ENCODE measurements at regions not wholly inside any gene's neighbourhood (a gene's known extent, or its start where the extent isn't known, plus 50 kb on each side); places are given as distances from the start of the nearest gene placed in this dataset.

DNA sequence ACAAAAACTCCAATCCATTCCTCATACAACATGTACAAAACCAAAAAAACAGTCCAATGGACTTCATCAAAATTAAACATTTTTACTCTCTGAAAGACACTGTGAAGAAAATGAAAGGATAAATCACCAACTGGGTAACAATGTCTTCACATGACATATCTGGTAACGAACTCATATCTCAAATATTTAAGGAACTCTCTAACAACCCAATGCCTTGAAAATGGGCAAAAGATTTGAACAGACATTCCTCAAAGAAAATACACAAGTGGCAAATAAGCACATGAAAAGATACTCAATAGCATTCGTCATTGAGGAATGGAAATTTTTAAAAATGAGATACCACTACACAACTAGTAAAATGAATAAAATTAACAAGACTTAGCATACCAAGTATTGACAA lies 198.7 kb upstream of the RASSF8 start:
- Histone ChIP-seq H3K27ac (ENCODE audit: low read depth) (no peak overlapping the region), H3K4me3 (ENCODE audit: low read depth, low read length) (no peak overlapping the region), H3K36me3 (ENCODE audit: insufficient read depth) (no peaks in the 10 kb centered on the region), H3K4me1 (ENCODE audit: insufficient read depth) (no peaks in the 10 kb centered on the region)
- WGBS = 83% methylated on average over 2 of the region's 2 CpGs
- DNase-seq (ENCODE audit: extremely low spot score) = no peak

DNA sequence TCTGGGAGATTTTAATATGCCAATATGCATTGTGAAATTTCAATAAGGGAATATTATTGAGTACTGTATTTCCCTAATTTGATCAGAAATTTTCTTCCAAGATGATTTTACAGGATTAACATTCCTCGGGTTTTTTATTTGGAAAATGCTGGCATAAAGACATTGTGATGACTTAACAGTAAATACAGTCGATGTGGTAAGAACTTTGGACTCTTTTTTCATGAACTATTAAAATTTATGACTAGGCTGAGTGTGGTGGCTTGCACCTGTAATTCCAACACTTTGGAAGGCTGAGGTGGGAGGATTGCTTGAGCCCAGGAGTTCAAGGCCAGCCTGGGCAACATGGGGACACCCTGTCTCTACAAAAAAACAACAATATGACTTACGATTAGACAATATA lies 197.1 kb upstream of the RASSF8 start:
- H3K36me3 ChIP-seq (ENCODE audit: insufficient read depth) = no peaks in the 10 kb centered on the region
- no peak for DNase-seq (ENCODE audit: extremely low spot score)
- no peak overlapping the region for H3K27ac ChIP-seq (ENCODE audit: low read depth)
- no peak overlapping the region for H3K4me3 ChIP-seq (ENCODE audit: low read depth, low read length)
- H3K4me1 ChIP-seq (ENCODE audit: insufficient read depth) = no peaks in the 10 kb centered on the region
- WGBS = 51% methylated on average over 3 of the region's 3 CpGs

DNA sequence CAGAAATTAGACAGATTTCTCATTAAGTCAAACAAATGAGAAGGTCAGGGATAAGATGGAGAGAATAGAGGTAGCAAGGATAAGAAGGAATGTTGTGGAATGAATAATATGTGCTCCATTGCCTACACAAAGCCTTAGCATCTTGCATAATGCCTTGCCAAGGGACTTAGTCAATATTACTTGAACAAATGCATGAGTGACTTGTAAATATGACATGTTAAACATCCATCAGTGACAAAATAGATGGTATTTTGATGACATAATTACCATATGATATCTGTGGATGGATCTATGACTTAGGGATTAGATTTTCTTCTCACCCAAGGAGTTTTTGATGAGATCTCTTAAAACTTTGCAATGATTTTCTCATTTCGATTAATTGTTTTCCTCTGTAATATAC lies 194.1 kb upstream of the RASSF8 start:
- no peaks in the 10 kb centered on the region for H3K4me1 ChIP-seq (ENCODE audit: insufficient read depth)
- no peaks in the 10 kb centered on the region for H3K36me3 ChIP-seq (ENCODE audit: insufficient read depth)
- no peak for DNase-seq (ENCODE audit: extremely low spot score)
- H3K27ac ChIP-seq (ENCODE audit: low read depth) = no peak overlapping the region
- 98% methylated on average over 1 of the region's 1 CpG for WGBS
- H3K4me3 ChIP-seq (ENCODE audit: low read depth, low read length) = no peak overlapping the region

DNA sequence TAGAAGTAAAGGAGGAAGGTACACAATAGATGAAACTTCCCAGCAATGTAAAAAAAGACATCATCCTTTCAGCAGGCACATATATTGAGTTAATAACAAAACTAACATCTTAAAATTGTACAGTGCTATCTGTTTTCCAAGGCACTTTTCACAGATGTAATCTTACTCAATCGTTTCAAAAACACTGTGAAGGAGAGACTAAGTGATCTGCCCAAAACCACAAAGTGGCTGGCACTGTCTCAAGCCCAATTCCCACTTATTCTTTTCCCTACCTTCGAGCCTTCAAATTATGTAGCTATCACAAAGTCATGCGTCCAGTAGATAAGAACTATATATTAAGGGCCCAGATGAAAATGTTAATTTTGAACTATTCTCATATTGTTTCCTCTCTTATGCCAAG lies 193.6 kb upstream of the RASSF8 start:
- 48% methylated on average over 3 of the region's 3 CpGs for WGBS
- H3K4me1 ChIP-seq (ENCODE audit: insufficient read depth) = no peaks in the 10 kb centered on the region
- DNase-seq (ENCODE audit: extremely low spot score) = no peak
- H3K36me3 ChIP-seq (ENCODE audit: insufficient read depth) = no peaks in the 10 kb centered on the region
- no peak overlapping the region for H3K4me3 ChIP-seq (ENCODE audit: low read depth, low read length)
- no peak overlapping the region for H3K27ac ChIP-seq (ENCODE audit: low read depth)

DNA sequence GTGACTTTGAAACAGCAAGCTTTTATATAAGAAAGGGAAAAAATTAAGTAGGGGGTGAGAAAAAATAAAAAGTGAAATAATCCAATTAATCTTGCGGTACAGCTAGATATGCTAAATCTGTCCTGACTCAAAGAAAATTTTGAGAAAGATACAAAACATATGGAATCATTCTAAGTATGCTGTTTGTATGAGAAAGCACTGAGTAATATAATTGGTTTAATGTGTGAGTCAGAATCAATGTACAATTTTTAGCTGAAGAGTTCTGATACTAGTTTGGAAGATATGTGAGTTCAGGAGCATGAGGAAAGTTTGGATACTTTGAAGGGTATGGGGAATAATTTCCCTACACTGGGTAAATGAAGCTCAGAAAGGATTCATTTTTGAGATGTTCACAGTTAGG lies 190.9 kb upstream of the RASSF8 start:
- WGBS = 80% methylated on average over 1 of the region's 1 CpG
- no peak overlapping the region for H3K27ac ChIP-seq (ENCODE audit: low read depth)
- H3K4me3 ChIP-seq (ENCODE audit: low read depth, low read length) = no peak overlapping the region
- H3K36me3 ChIP-seq (ENCODE audit: insufficient read depth) = no peaks in the 10 kb centered on the region
- H3K4me1 ChIP-seq (ENCODE audit: insufficient read depth) = no peaks in the 10 kb centered on the region
- no peak for DNase-seq (ENCODE audit: extremely low spot score)

DNA sequence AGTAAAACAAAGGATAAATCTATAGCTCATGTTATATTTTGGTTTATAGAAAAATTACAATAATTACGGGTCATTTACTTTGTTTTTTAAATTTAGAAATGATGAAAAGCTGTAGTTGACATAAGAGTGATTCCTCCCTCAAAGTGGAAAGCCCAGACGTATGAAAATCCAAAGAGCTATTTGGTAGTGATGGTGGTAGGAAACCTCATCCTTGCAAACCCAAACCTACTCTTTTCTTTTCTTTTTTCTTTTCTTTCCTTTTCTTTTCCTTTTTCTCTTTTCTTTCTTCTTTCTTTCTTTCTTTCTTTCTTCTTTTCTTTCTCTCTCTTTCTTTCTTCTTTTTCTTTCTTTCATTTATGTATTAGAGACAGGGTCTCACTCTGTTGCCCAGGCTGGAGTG lies 190.3 kb upstream of the RASSF8 start:
- Histone ChIP-seq H3K36me3 (ENCODE audit: insufficient read depth) (no peaks in the 10 kb centered on the region), H3K4me1 (ENCODE audit: insufficient read depth) (no peaks in the 10 kb centered on the region), H3K4me3 (ENCODE audit: low read depth, low read length) (no peak overlapping the region), H3K27ac (ENCODE audit: low read depth) (no peak overlapping the region)
- WGBS = 90% methylated on average over 2 of the region's 2 CpGs
- DNase-seq (ENCODE audit: extremely low spot score) = no peak

DNA sequence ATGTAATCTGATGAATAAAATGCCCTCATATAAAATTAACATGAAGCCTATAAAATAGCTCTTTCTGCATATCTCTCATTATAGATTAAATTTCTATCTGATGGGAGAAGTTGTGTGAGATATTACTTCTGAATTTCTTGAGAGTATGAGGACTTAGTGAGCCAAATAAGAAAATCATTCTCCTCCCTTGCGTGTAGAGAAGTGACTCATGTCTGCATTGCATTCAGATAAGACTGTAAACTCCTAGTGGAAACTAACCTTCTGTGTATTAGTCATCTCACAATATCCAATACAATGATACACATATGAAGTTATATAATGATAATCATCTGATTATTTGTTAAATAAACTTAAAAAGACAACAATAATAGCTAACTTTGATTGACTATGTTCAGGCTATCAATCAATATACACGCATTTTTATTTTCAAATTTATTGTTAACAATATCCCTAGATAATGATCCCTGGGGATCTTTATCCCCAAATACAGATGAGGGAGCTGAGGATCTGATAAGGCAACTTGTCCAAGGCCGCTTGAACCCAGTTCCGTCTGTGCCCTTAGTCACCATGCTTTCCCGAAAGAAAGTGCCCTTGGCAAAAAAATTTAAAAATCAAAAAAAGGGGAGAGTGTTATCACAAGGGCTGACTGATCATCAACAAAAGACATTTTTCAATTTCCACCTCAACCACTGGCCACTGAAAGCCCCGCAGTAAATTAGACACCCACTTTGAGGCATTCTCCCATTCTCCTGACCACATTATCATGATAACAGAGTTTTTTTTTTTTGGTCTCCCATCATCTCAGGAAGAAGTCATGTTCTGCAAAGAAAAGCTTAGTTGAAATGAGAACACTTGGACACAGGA lies 189.2 kb upstream of the RASSF8 start:
- Histone ChIP-seq H3K27ac (ENCODE audit: low read depth) (no peak overlapping the region), H3K4me3 (ENCODE audit: low read depth, low read length) (no peak overlapping the region), H3K4me1 (ENCODE audit: insufficient read depth) (no peaks in the 10 kb centered on the region), H3K36me3 (ENCODE audit: insufficient read depth) (no peaks in the 10 kb centered on the region)
- 71% methylated on average over 6 of the region's 6 CpGs for WGBS
- no peak for DNase-seq (ENCODE audit: extremely low spot score)

- no peak for DNase-seq (ENCODE audit: extremely low spot score)
- H3K4me3 ChIP-seq (ENCODE audit: low read depth, low read length) = no peak overlapping the region
- H3K36me3 ChIP-seq (ENCODE audit: insufficient read depth) = no peaks in the 10 kb centered on the region
- H3K4me1 ChIP-seq (ENCODE audit: insufficient read depth) = no peaks in the 10 kb centered on the region
- 37% methylated on average over 2 of the region's 2 CpGs for WGBS
- no peak overlapping the region for H3K27ac ChIP-seq (ENCODE audit: low read depth)
Measured at GRCh38 chr12:25771041-25771440, 187.4 kb upstream of the RASSF8 start.

- H3K36me3 ChIP-seq (ENCODE audit: insufficient read depth) = no peaks in the 10 kb centered on the region
- H3K4me3 ChIP-seq (ENCODE audit: low read depth, low read length) = no peak overlapping the region
- no peak for DNase-seq (ENCODE audit: extremely low spot score)
- WGBS = 96% methylated on average over 4 of the region's 4 CpGs
- no peak overlapping the region for H3K27ac ChIP-seq (ENCODE audit: low read depth)
- H3K4me1 ChIP-seq (ENCODE audit: insufficient read depth) = no peaks in the 10 kb centered on the region
Measured at GRCh38 chr12:25771476-25771875, 187.0 kb upstream of the RASSF8 start.

DNA sequence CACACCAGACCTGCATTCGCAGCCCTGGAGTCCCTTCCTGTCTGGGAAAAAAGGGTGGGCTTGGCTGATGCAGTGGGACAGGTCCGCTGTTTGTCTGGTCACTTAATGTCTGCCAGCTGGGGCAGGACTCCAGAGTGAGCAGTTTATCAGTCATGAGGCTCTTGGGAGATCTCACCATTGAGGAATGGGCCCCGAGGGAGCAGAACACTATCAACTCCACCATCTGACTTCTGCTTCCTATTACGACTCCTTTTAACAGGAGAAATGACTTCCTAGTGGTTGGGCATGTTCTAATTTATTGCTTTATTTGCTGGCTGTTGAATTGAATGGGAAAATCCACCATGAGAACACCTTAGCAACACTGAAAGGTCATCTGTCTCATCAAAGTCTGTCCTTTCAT lies 182.5 kb upstream of the RASSF8 start:
- DNase-seq (ENCODE audit: extremely low spot score) = no peak
- no peaks in the 10 kb centered on the region for H3K36me3 ChIP-seq (ENCODE audit: insufficient read depth)
- H3K4me3 ChIP-seq (ENCODE audit: low read depth, low read length) = no peak overlapping the region
- 47% methylated on average over 4 of the region's 4 CpGs for WGBS
- H3K27ac ChIP-seq (ENCODE audit: low read depth) = no peak overlapping the region
- H3K4me1 ChIP-seq (ENCODE audit: insufficient read depth) = no peaks in the 10 kb centered on the region

DNA sequence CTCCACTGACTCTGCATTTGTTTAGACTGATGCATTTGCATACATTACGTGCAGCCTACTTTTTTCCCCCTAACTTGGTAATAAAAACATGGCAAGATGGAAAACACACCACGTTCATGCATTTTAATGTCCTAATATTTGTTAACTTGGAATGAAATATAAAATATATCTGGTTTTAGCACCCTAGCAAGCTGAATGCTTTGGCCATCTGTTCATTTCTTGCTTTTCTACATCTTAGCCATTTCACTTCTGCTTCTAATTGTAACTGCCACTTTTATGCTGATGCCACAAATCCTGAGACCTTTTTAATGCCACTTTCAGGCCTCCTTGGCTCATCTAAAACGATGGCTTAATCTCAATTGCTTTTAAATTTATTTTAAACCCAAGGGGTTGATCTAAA lies 177.7 kb upstream of the RASSF8 start:
- no peak for DNase-seq (ENCODE audit: extremely low spot score)
- H3K27ac ChIP-seq (ENCODE audit: low read depth) = no peak overlapping the region
- H3K4me3 ChIP-seq (ENCODE audit: low read depth, low read length) = no peak overlapping the region
- no peaks in the 10 kb centered on the region for H3K36me3 ChIP-seq (ENCODE audit: insufficient read depth)
- 68% methylated on average over 3 of the region's 3 CpGs for WGBS
- no peaks in the 10 kb centered on the region for H3K4me1 ChIP-seq (ENCODE audit: insufficient read depth)

DNA sequence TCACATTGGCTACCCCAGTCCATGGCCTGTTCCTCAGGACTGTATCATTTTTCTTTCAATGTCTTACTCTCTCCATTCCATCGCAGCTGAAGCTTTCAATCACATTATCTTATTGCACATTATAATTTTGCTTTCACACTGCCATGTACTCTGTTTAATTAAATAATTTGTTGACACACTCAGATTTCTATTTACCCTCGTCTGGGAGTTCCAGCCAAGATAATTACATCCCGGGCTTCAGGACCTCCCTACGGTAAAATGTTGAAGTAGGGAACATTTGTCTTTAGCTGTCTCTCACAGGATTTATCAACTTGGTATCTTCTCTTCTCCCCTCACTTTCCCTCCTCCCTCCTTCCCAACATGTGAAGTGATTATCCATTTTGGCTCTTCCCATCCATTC lies 177.2 kb upstream of the RASSF8 start:
- Histone ChIP-seq H3K4me1 (ENCODE audit: insufficient read depth) (no peaks in the 10 kb centered on the region), H3K36me3 (ENCODE audit: insufficient read depth) (no peaks in the 10 kb centered on the region), H3K27ac (ENCODE audit: low read depth) (no peak overlapping the region), H3K4me3 (ENCODE audit: low read depth, low read length) (no peak overlapping the region)
- 82% methylated on average over 4 of the region's 4 CpGs for WGBS
- no peak for DNase-seq (ENCODE audit: extremely low spot score)

DNA sequence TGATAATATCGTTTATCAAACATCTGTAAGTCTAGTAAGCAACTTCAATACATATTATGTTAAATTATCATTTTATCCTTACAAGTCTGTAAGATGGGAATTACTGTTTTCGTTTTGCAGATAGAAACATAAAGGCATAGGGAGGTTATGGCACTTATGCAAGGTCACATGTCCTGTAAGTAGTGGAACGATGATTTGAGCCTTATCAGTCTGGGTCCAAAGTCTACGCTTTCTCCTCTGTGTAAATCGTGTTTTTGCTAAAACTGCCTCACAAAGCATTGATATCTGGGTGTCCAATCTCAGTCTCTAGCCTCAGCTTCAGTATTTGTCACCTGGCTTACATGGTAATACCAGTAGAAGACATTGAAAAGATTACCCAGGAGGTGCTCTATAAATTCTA lies 174.9 kb upstream of the RASSF8 start:
- no peak for DNase-seq (ENCODE audit: extremely low spot score)
- Histone ChIP-seq H3K4me3 (ENCODE audit: low read depth, low read length) (no peak overlapping the region), H3K27ac (ENCODE audit: low read depth) (no peak overlapping the region), H3K4me1 (ENCODE audit: insufficient read depth) (no peaks in the 10 kb centered on the region), H3K36me3 (ENCODE audit: insufficient read depth) (no peaks in the 10 kb centered on the region)
- WGBS = 84% methylated on average over 5 of the region's 5 CpGs

DNA sequence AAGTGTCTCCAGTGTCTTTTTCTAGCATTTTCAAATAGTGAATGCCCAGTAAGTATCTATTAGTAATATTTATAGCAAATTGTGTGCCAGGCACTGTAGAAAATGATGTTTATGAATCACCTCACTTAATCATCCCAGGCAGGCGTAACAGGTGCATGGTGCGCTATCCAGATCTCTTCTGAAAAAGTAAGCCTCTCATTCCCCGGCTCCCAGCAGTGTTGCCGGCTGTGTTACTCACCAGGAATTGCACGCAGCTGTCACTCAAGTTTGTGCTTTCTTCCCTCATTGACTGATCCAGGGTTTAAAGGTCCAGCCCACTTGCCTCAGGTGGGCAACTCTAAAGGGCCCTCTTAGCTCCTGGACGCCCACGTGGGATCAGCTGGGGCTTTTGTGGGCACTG lies 173.8 kb upstream of the RASSF8 start:
- 92% methylated on average over 7 of the region's 7 CpGs for WGBS
- Histone ChIP-seq H3K27ac (ENCODE audit: low read depth) (no peak overlapping the region), H3K36me3 (ENCODE audit: insufficient read depth) (no peaks in the 10 kb centered on the region), H3K4me3 (ENCODE audit: low read depth, low read length) (no peak overlapping the region), H3K4me1 (ENCODE audit: insufficient read depth) (no peaks in the 10 kb centered on the region)
- no peak for DNase-seq (ENCODE audit: extremely low spot score)

GRCh38 chr12:25785134-25785533 lies 173.3 kb upstream of the RASSF8 start:
- H3K4me3 ChIP-seq (ENCODE audit: low read depth, low read length) = no peak overlapping the region
- no peak overlapping the region for H3K27ac ChIP-seq (ENCODE audit: low read depth)
- H3K4me1 ChIP-seq (ENCODE audit: insufficient read depth) = no peaks in the 10 kb centered on the region
- no peak for DNase-seq (ENCODE audit: extremely low spot score)
- WGBS = 76% methylated on average over 4 of the region's 4 CpGs
- H3K36me3 ChIP-seq (ENCODE audit: insufficient read depth) = no peaks in the 10 kb centered on the region
